ENCODE measurements at regions not wholly inside any gene's neighbourhood (a gene's known extent, or its start where the extent isn't known, plus 50 kb on each side); places are given as distances from the start of the nearest gene placed in this dataset.

GRCh38 chr3:73243740-73244139 is 182.3 kb downstream of the EBLN2 start:
- TF ChIP-seq CTCF (IDR thresholded peaks at IDR 0.05) (no peak), POLR2AphosphoS5 (IDR thresholded peaks at IDR 0.05) (no peak), POLR2A (IDR thresholded peaks at IDR 0.05) (no peak)
